Testis (tissue), 2 donors: ENCODE measurements at regions not wholly inside any gene's neighbourhood (a gene's known extent, or its start where the extent isn't known, plus 50 kb on each side); places are given as distances from the start of the nearest gene placed in this dataset.

ENCODE experiments used
- CTCF ChIP-seq, 3 experiments: fragments of 450-650 bp in 2 of 3; fragments of 200-600 bp in 1 of 3; sonication (generic) in 1 of 3; IDR thresholded peaks; one replicate each; pipeline ENCODE4 v1.5.1; 2016 to 2019; ENCODE audit warnings: antibody characterized with exemption in 3 of 3, mild to moderate bottlenecking in 2 of 3, moderate library complexity in 1 of 3
- POLR2A ChIP-seq: fragments of 450-650 bp; IDR thresholded peaks from one replicate; pipeline ENCODE4 v1.6.1; 2017; ENCODE audit warnings: antibody characterized with exemption, mild to moderate bottlenecking, moderate library complexity

GRCh38 chr1:57839526-57839925 is 415.7 kb upstream of the DAB1 start:
- no peak for TF ChIP-seq CTCF (IDR thresholded peaks at IDR 0.05)
- no peak for TF ChIP-seq POLR2A
